Adrenal gland (tissue), 9 donors: ENCODE measurements at regions not wholly inside any gene's neighbourhood (a gene's known extent, or its start where the extent isn't known, plus 50 kb on each side); places are given as distances from the start of the nearest gene placed in this dataset.

Source experiments
- DNase-seq, 7 donors: peaks; one replicate each; pipeline ENCODE4 v3.0.0-alpha.2; 2019 to 2020
- H3K27ac ChIP-seq, 5 donors: fragments of 200-600 bp; sonication (generic) in 4 of 5; 1 replicate in 3 of 5; 2 replicates in 2 of 5; pipeline versions ENCODE4 v1.5.1 to v1.8.0; 2016 to 2020; ENCODE audit warnings: mild to moderate bottlenecking in 1 of 5
- H3K27me3 ChIP-seq: fragments of 200-600 bp; 2 replicates; pipeline ENCODE4 v1.8.0; 2021
- H3K36me3 ChIP-seq, 2 donors: fragments of 200-600 bp; replicated peaks in 1 of 2; 1 replicate in 1 of 2; 2 replicates in 1 of 2; pipeline versions ENCODE4 v1.5.1 to v1.8.0; 2018 to 2022
- H3K4me1 ChIP-seq, 2 donors: fragments of 200-600 bp; replicated peaks in 1 of 2; 1 replicate in 1 of 2; 2 replicates in 1 of 2; pipeline versions ENCODE4 v1.5.1 to v1.8.0; 2018 to 2021
- H3K4me3 ChIP-seq, 4 donors: fragments of 200-600 bp; sonication (generic) in 3 of 4; one replicate each; pipeline ENCODE4 v1.5.1; 2016 to 2018
- H3K9me3 ChIP-seq, 3 donors: fragments of 200-600 bp; sonication (generic) in 1 of 3; replicated peaks in 1 of 3; 1 replicate in 2 of 3; 2 replicates in 1 of 3; pipeline versions ENCODE4 v1.5.1 to v1.8.0; 2016 to 2021
- POLR2A ChIP-seq, 2 donors: fragments of 450-650 bp; IDR thresholded peaks; one replicate each; pipeline ENCODE4 v1.6.1; 2017; ENCODE audit warnings: antibody characterized with exemption in 2 of 2, mild to moderate bottlenecking in 2 of 2, moderate library complexity in 1 of 2
- WGBS, 4 donors: extraction: QIAGEN DNeasy Blood & Tissue Kit in 2 of 4; methylation state at CpG; one replicate each; pipeline versions ENCODE4 v1.1.5 to v1.1.7; 2013 to 2017; 5-methylcytosine and 5-hydroxymethylcytosine counted together
- intact Hi-C, 2 donors: fragments of 100-400 bp; cut with DNase I; formaldehyde crosslinking; loops; one replicate each; pipeline versions ENCODE4 v1.14.1 to v1.15.0; 2022 to 2023
- TF ChIP-seq, protein P1 (sequence below), 6 experiments: fragments of 450-650 bp in 4 of 6; fragments of 200-600 bp in 2 of 6; sonication (generic) in 1 of 6; IDR thresholded peaks; 1 replicate in 5 of 6; 2 replicates in 1 of 6; pipeline versions ENCODE4 v1.5.1 to v1.8.0; 2016 to 2021; ENCODE audit warnings: antibody characterized with exemption in 6 of 6, mild to moderate bottlenecking in 2 of 6, moderate library complexity in 1 of 6
- donor health status: healthy with polysubstance abuse.
- donor health status: Bipolar disorder and iron deficiency.
- donor health status: DM: yes; HTN: yes; CAD: no.
- donor health status: DM: no; HTN: no; CAD: no.
- donor health status: DM: no; HTN: no; CAD: no.

DNA sequence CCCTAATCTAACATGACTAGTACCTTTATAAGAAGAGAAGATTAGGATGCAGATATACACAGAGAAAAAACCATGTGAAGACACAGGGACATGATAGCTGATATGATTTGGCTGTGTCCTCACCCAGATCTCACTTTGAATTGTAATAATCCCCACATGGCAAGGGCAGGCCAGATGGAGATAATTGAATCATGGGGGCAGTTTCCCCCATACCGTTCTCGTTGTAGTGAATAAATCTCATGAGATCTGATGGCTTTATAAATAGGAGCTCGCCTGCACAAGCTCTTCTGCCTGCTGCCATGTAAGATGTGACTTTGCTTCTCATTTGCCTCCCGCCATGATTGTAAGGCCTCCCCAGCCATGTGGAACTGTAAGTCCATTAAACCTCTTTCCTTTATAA lies 364.3 kb downstream of the FBXW7 start:
- WGBS, 4 donors = 72 to 85% (median 80%) methylated on average over 4 of the region's 4 CpGs
- intact Hi-C loops = no loop called here
- H3K4me3 ChIP-seq = no peak overlapping the region
- H3K9me3 ChIP-seq = no peaks in the 10 kb centered on the region
- H3K4me1 ChIP-seq = no peaks in the 10 kb centered on the region
- TF ChIP-seq, protein P1, sequence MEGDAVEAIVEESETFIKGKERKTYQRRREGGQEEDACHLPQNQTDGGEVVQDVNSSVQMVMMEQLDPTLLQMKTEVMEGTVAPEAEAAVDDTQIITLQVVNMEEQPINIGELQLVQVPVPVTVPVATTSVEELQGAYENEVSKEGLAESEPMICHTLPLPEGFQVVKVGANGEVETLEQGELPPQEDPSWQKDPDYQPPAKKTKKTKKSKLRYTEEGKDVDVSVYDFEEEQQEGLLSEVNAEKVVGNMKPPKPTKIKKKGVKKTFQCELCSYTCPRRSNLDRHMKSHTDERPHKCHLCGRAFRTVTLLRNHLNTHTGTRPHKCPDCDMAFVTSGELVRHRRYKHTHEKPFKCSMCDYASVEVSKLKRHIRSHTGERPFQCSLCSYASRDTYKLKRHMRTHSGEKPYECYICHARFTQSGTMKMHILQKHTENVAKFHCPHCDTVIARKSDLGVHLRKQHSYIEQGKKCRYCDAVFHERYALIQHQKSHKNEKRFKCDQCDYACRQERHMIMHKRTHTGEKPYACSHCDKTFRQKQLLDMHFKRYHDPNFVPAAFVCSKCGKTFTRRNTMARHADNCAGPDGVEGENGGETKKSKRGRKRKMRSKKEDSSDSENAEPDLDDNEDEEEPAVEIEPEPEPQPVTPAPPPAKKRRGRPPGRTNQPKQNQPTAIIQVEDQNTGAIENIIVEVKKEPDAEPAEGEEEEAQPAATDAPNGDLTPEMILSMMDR (IDR thresholded peaks at IDR 0.05) = no peak
- TF ChIP-seq POLR2A (IDR thresholded peaks at IDR 0.05) = no peak
- no peak overlapping the region for H3K27ac ChIP-seq
- no peaks in the 10 kb centered on the region for H3K27me3 ChIP-seq
- no peaks in the 10 kb centered on the region for H3K36me3 ChIP-seq
- DNase-seq = no peak

DNA sequence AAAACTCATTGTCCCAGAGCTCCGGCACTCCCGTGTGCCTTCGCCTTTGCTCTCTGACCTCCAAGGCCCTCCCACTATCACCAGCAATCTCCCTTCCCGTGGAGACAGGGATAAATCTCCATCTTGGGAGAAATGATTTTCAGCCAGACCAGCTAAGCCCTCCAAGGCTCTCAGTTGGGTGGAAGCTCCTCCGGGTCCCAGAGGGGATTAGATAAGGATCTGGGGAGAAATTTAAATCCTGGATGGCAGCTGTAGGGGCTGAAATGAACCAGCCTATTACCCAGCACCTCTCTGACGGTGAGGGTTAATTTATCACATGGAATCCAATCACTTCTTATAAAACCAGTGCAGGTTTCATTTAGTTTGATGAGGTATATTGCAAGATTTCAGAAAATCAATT lies 366.2 kb downstream of the FBXW7 start:
- intact Hi-C loops = no loop called here
- Histone ChIP-seq H3K9me3 (no peaks in the 10 kb centered on the region), H3K27ac (no peak overlapping the region), H3K27me3 (no peaks in the 10 kb centered on the region), H3K4me1 (no peaks in the 10 kb centered on the region), H3K36me3 (no peaks in the 10 kb centered on the region), H3K4me3 (no peak overlapping the region)
- no peak for TF ChIP-seq POLR2A (IDR thresholded peaks at IDR 0.05)
- TF ChIP-seq, protein P1 (IDR thresholded peaks at IDR 0.05) = no peak
- DNase-seq = no peak
- 38 to 58% (median 51%) methylated on average over 6 of the region's 6 CpGs for WGBS, 4 donors

DNA sequence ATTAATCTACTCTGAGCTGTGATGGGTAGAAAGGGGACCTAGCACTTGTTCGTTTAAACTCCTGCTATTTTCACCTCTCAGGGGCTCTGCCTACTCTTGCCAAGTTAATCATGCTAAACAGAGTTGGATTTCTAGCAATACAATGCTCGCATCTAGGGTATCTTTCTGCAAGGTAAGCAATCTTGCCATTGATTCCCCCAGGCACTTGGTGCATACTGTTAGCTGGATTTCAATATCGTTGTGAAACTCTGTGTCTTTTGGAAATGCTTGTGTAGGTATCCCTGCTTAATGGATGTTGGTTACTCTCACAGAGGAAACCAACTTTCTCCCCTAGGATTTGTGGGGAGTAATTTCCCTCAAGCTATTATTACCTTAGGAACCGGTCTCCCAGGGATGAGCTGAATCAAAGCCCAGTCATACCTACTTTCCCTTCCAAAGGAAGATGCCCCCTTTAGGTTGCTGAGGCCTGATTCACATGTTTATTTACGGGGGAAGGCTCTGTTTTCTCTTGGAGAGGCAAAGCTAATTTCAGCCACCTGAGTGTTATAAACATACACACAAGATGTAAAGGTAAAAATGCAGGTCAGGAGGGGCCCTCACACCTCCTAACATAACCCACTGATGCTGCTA lies 366.8 kb downstream of the FBXW7 start:
- Histone ChIP-seq H3K36me3 (no peaks in the 10 kb centered on the region), H3K4me3 (no peak overlapping the region), H3K9me3 (no peaks in the 10 kb centered on the region), H3K27ac (no peak overlapping the region), H3K27me3 (no peaks in the 10 kb centered on the region), H3K4me1 (no peaks in the 10 kb centered on the region)
- intact Hi-C loops = no loop called here
- DNase-seq = no peak
- no peak for TF ChIP-seq POLR2A (IDR thresholded peaks at IDR 0.05)
- TF ChIP-seq, protein P1 (IDR thresholded peaks at IDR 0.05) = no peak
- 65 to 83% (median 68%) methylated on average over 5 of the region's 5 CpGs for WGBS, 4 donors

DNA sequence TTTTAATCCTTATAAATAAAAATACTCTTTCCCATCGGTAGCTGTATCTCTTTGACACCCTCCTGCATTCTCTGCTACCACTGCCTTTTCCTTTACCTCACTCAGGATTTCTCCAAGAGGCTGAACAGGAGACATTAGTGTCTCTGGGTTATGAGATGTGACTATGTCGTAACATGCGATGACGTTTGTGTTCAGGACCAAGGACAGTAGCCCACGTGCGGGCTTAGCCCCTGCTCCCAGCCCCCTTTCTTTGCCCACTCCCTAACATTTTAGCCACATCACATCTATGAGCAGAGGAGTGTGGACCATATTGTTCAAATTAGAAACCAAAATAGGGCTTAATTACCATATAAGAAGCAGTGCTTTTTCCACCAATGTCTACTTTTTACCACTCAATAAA lies 369.3 kb downstream of the FBXW7 start:
- intact Hi-C loops = no loop called here
- peak in 1 of 7 donors; percentile 1 for DNase-seq
- 36 to 40% (median 38%) methylated on average over 6 of the region's 6 CpGs for WGBS, 4 donors
- no peaks in the 10 kb centered on the region for H3K27me3 ChIP-seq
- TF ChIP-seq, protein P1 (IDR thresholded peaks at IDR 0.05) = no peak
- TF ChIP-seq POLR2A (IDR thresholded peaks at IDR 0.05) = no peak
- H3K27ac ChIP-seq = no peak overlapping the region
- H3K4me3 ChIP-seq = no peak overlapping the region
- peaks cover 0 to 6% of the 10 kb centered on the region in 2 donors for H3K4me1 ChIP-seq
- no peaks in the 10 kb centered on the region for H3K9me3 ChIP-seq
- H3K36me3 ChIP-seq = no peaks in the 10 kb centered on the region
